ENCODE measurements at regions not wholly inside any gene's neighbourhood (a gene's known extent, or its start where the extent isn't known, plus 50 kb on each side); places are given as distances from the start of the nearest gene placed in this dataset.
A peak's percentile ranks its signal among the peaks of the same experiment; 100 is the strongest.

- TF ChIP-seq, protein P1, sequence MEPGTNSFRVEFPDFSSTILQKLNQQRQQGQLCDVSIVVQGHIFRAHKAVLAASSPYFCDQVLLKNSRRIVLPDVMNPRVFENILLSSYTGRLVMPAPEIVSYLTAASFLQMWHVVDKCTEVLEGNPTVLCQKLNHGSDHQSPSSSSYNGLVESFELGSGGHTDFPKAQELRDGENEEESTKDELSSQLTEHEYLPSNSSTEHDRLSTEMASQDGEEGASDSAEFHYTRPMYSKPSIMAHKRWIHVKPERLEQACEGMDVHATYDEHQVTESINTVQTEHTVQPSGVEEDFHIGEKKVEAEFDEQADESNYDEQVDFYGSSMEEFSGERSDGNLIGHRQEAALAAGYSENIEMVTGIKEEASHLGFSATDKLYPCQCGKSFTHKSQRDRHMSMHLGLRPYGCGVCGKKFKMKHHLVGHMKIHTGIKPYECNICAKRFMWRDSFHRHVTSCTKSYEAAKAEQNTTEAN (CRISPR knock-in tag; IDR thresholded peaks at IDR 0.05), result no peak
- no peak for TF ChIP-seq RUNX1 (IDR thresholded peaks at IDR 0.05; ENCODE audit: low read depth)
- TF ChIP-seq ETV5 (CRISPR knock-in tag; IDR thresholded peaks at IDR 0.05; ENCODE audit: low read depth), result no peak
Measured at GRCh38 chr1:84742653-84743052, 52.4 kb upstream of the SSX2IP start (continued).

GRCh38 chr1:84740050-84740714, 49.9 kb upstream of the SSX2IP start:
- DNase-seq (ENCODE audit: extremely low read depth in 1 of 4, low spot score in 3 of 4), result no peak
- no TSS peak for BruUV-seq (replicated peaks)
- TF ChIP-seq TGIF2 (CRISPR knock-in tag; IDR thresholded peaks at IDR 0.05) (no peak), ZNF561 (CRISPR knock-in tag; conservative IDR thresholded peaks at IDR 0.05) (no peak), CBFA2T3 (IDR thresholded peaks at IDR 0.05) (no peak), CEBPZ (IDR thresholded peaks at IDR 0.05; ENCODE audit: borderline replicate concordance, low read depth, low read length) (no peak), KAT7 (CRISPR knock-in tag; IDR thresholded peaks at IDR 0.05; ENCODE audit: borderline replicate concordance) (no peak), ZKSCAN8 (CRISPR knock-in tag; IDR thresholded peaks at IDR 0.05) (no peak), DLX4 (CRISPR knock-in tag; IDR thresholded peaks at IDR 0.05) (no peak), ZNF584 (CRISPR knock-in tag; IDR thresholded peaks at IDR 0.05; ENCODE audit: low read depth) (no peak), ILK (tag; IDR thresholded peaks at IDR 0.05; ENCODE audit: borderline replicate concordance, low read depth) (no peak)
- TF ChIP-seq, protein P2, sequence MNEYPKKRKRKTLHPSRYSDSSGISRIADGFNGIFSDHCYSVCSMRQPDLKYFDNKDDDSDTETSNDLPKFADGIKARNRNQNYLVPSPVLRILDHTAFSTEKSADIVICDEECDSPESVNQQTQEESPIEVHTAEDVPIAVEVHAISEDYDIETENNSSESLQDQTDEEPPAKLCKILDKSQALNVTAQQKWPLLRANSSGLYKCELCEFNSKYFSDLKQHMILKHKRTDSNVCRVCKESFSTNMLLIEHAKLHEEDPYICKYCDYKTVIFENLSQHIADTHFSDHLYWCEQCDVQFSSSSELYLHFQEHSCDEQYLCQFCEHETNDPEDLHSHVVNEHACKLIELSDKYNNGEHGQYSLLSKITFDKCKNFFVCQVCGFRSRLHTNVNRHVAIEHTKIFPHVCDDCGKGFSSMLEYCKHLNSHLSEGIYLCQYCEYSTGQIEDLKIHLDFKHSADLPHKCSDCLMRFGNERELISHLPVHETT (CRISPR knock-in tag; conservative IDR thresholded peaks at IDR 0.05 in 1 of 2, IDR thresholded peaks at IDR 0.05 in 1 of 2), result no peak

More at GRCh38 chr1:84740050-84740714, 49.9 kb upstream of the SSX2IP start:
- no peaks in the 10 kb centered on the region for H3K79me2 ChIP-seq (ENCODE audit: control insufficient read depth, insufficient read depth, low read length)
- POLR2A ChIA-PET, result interaction anchor here (0.6 to 1.3 kb wide), 4 partner anchors 11 to 276 kb away, joined by 3 read pairs; no protein-coding TSS in a partner anchor
- H3K4me3 ChIP-seq, result no peak overlapping the region
- WGBS (ENCODE audit: insufficient coverage, low coverage, missing lambda C conversion rate), result 30% methylated on average over 2 of the region's 2 CpGs
- H3K9ac ChIP-seq (ENCODE audit: insufficient read depth in 1 of 2, low read depth in 2 of 2, low read length in 2 of 2), result no peak overlapping the region
- ATAC-seq, result 0 out of 3 replicates have a peak, but pooled peaks have one; percentile 24
- H3K9me1 ChIP-seq (ENCODE audit: control insufficient read depth, insufficient read depth, low read length), result no peaks in the 10 kb centered on the region
- H3K4me1 ChIP-seq (replicated peaks in 1 of 2; ENCODE audit: control insufficient read depth in 2 of 2, insufficient read depth in 2 of 2, low read length in 2 of 2), result peaks cover 0 to 5% of the 10 kb centered on the region in 2 experiments; a peak in 1 of 5 replicates
- H3K4me2 ChIP-seq (ENCODE audit: insufficient read depth, low read length), result no peak overlapping the region
- intact Hi-C loops (cut with micrococcal nuclease) (no loop called here), in situ Hi-C loops (cut with MboI) (loop anchor here (10.0 kb wide), 1 partner anchor 815 kb away; no protein-coding TSS in a partner anchor)
- no peaks in the 10 kb centered on the region for H4K20me1 ChIP-seq (replicated peaks; ENCODE audit: control insufficient read depth, insufficient read depth, low read length)
- H3K27me3 ChIP-seq (ENCODE audit: control insufficient read depth in 2 of 2, insufficient read depth in 2 of 2, low read length in 2 of 2), result 0 out of 5 replicates have a peak, but pooled peaks cover 0 to 6% of the 10 kb centered on the region in 2 experiments
- H3K9me3 ChIP-seq (replicated peaks; ENCODE audit: control insufficient read depth, insufficient read depth, low read depth, low read length), result no peaks in the 10 kb centered on the region; the same call in 1 of the 2 replicates
- H3K27ac ChIP-seq (ENCODE audit: extremely low read depth, low read depth, low read length), result no peak overlapping the region
- FAIRE-seq, result no peak
- no peak overlapping the region for H2AFZ ChIP-seq (ENCODE audit: low read depth, low read length)
- H3K36me3 ChIP-seq (ENCODE audit: control insufficient read depth, insufficient read depth, low read length), result no peaks in the 10 kb centered on the region
- CTCF ChIA-PET (ENCODE audit: low intra/inter-chr PET ratio), result no interaction called here

Data from K562 (cell line).